Endothelial cell of umbilical vein (primary cell): ENCODE measurements at regions not wholly inside any gene's neighbourhood (a gene's known extent, or its start where the extent isn't known, plus 50 kb on each side); places are given as distances from the start of the nearest gene placed in this dataset.

Experiments
- BruUV-seq: library from RNA; stranded (reverse); fragments of 400-500 nt; replicated peaks from 2 replicates; lab custom pipeline; 2021; lab: Mats Ljungman, UMichigan
- CTCF ChIA-PET: fragments of 300-600, 350-600 bp; sonication (Branson Sonifier 250); formaldehyde crosslinking; loops from one replicate; lab custom pipeline; 2021; ENCODE audit warnings: antibody characterized with exemption, inconsistent platforms; lab: Charles Lee
- POLR2A ChIA-PET: fragments of 300-600, 350-600 bp; sonication (Branson Sonifier 250); formaldehyde crosslinking; loops from one replicate; lab custom pipeline; 2021; ENCODE audit warnings: antibody characterized with exemption, inconsistent platforms; lab: Charles Lee
- DNase-seq: peaks from one replicate; pipeline ENCODE4 v3.0.0-alpha.2; 2011; ENCODE audit warnings: low read depth, low spot score
- FAIRE-seq: peaks from 2 replicates; lab custom pipeline; 2011; peaks lifted over from hg19 to GRCh38; lab: Jason Lieb, UNC
- H2AFZ ChIP-seq: 2 replicates; pipeline ENCODE4 v1.6.0; 2012; ENCODE audit warnings: low read depth, low read length, control low read depth, inconsistent platforms
- H3K27ac ChIP-seq: 2 replicates; pipeline ENCODE4 v1.5.1; 2011; ENCODE audit warnings: low read depth, mild to moderate bottlenecking, control low read depth, low read length, moderate library complexity; ENCODE audit not compliant: insufficient read depth
- H3K27me3 ChIP-seq, 2 experiments: 2 replicates each; pipeline versions ENCODE4 v1.6.0 to v1.6.1; 2011; ENCODE audit warnings: low read length in 2 of 2, mixed read lengths in 1 of 2; ENCODE audit not compliant: control insufficient read depth in 2 of 2, insufficient read depth in 2 of 2
- H3K36me3 ChIP-seq, 2 experiments: 2 replicates in 1 of 2; 3 replicates in 1 of 2; pipeline ENCODE4 v1.5.1; 2011; ENCODE audit warnings: low read length in 2 of 2, mild to moderate bottlenecking in 1 of 2, moderate library complexity in 1 of 2; ENCODE audit not compliant: control insufficient read depth in 2 of 2, insufficient read depth in 2 of 2; ENCODE audit errors: extremely low read depth in 1 of 2
- H3K4me1 ChIP-seq: 3 replicates; pipeline ENCODE4 v1.5.1; 2011; ENCODE audit warnings: mild to moderate bottlenecking, low read length; ENCODE audit not compliant: control insufficient read depth, insufficient read depth; ENCODE audit errors: extremely low read depth
- H3K4me2 ChIP-seq: 2 replicates; pipeline ENCODE4 v1.6.1; 2011; ENCODE audit warnings: low read length, control low read depth, mixed read lengths; ENCODE audit not compliant: insufficient read depth
- H3K4me3 ChIP-seq, 3 experiments: fragments of 200-600 bp in 1 of 3; sonication (generic), shearing (Covaris generic) in 1 of 3; replicated peaks in 1 of 3; 2 replicates each; pipeline ENCODE4 v1.5.1; 2011 to 2016; ENCODE audit warnings: control low read depth in 3 of 3, low read length in 3 of 3, mild to moderate bottlenecking in 2 of 3, inconsistent platforms in 1 of 3, low read depth in 1 of 3, moderate library complexity in 1 of 3; ENCODE audit not compliant: insufficient read depth in 1 of 3
- H3K79me2 ChIP-seq: 2 replicates; pipeline ENCODE4 v1.6.0; 2012; ENCODE audit warnings: low read length, inconsistent platforms; ENCODE audit not compliant: control insufficient read depth, insufficient read depth
- H3K9ac ChIP-seq: replicated peaks from 2 replicates; pipeline ENCODE3; 2011; ENCODE audit warnings: low read length, control low read depth; ENCODE audit not compliant: insufficient read depth; ENCODE audit errors: extremely low read depth
- H3K9me1 ChIP-seq: replicated peaks from 3 replicates; pipeline ENCODE4 v1.6.0; 2011; ENCODE audit warnings: mild to moderate bottlenecking, low read length; ENCODE audit not compliant: control insufficient read depth, insufficient read depth; ENCODE audit errors: extremely low read depth
- H3K9me3 ChIP-seq: replicated peaks from 2 replicates; pipeline ENCODE4 v1.5.1; 2012; ENCODE audit warnings: low read length, inconsistent platforms; ENCODE audit not compliant: control insufficient read depth, insufficient read depth
- H4K20me1 ChIP-seq: replicated peaks from 2 replicates; pipeline ENCODE3; 2011; ENCODE audit warnings: mild to moderate bottlenecking, low read length; ENCODE audit not compliant: control insufficient read depth, insufficient read depth; ENCODE audit errors: extremely low read depth
- CTCF ChIP-seq, 2 donors: IDR thresholded peaks; 1 replicate in 1 of 2; 2 replicates in 1 of 2; pipeline ENCODE4 v1.5.1; 2011; ENCODE audit warnings: low read length in 2 of 2, mild to moderate bottlenecking in 2 of 2, moderate library complexity in 2 of 2, control low read depth in 1 of 2, inconsistent platforms in 1 of 2, low read depth in 1 of 2; ENCODE audit not compliant: insufficient read depth in 1 of 2; ENCODE audit errors: extremely low read depth in 1 of 2
- EZH2 ChIP-seq: IDR thresholded peaks from 2 replicates; pipeline ENCODE4 v1.6.1; 2012; ENCODE audit warnings: borderline replicate concordance, low read depth, mild to moderate bottlenecking, moderate library complexity, low read length, inconsistent platforms; ENCODE audit not compliant: severe bottlenecking
- FOS ChIP-seq: IDR thresholded peaks from 2 replicates; pipeline ENCODE4 v1.6.1; 2011; ENCODE audit warnings: mild to moderate bottlenecking, low read length, moderate library complexity, borderline replicate concordance; ENCODE audit not compliant: insufficient read depth
- GATA2 ChIP-seq: IDR thresholded peaks from 2 replicates; pipeline ENCODE4 v1.7.0; 2011; ENCODE audit warnings: low read depth, mild to moderate bottlenecking, moderate library complexity, mixed read lengths, low read length; ENCODE audit not compliant: insufficient read length, insufficient read depth
- JUN ChIP-seq: IDR thresholded peaks from 2 replicates; pipeline ENCODE4 v1.6.1; 2011; ENCODE audit warnings: borderline replicate concordance, low read depth; ENCODE audit not compliant: insufficient read length, insufficient read depth
- MAX ChIP-seq: IDR thresholded peaks from 2 replicates; pipeline ENCODE4 v1.6.1; 2011; ENCODE audit not compliant: insufficient read depth, insufficient read length
- MYC ChIP-seq: IDR thresholded peaks from one replicate; pipeline ENCODE4 v1.6.1; 2011; ENCODE audit warnings: mild to moderate bottlenecking, low read depth, low read length
- POLR2A ChIP-seq: IDR thresholded peaks from 2 replicates; pipeline ENCODE4 v1.6.1; 2012; ENCODE audit warnings: low read depth, mild to moderate bottlenecking, control low read depth, low read length
- POLR2AphosphoS5 ChIP-seq: IDR thresholded peaks from 2 replicates; pipeline ENCODE4 v1.6.1; 2012; ENCODE audit warnings: low read depth, mild to moderate bottlenecking, control low read depth, low read length, moderate library complexity; ENCODE audit not compliant: insufficient read depth
- dilution Hi-C: fragments of 300-500 bp; cut with MboI; formaldehyde crosslinking; loops from one replicate; pipeline ENCODE4 v1.15.0; 2019; ENCODE audit warnings: low sequenced_read_pairs; ENCODE audit not compliant: extremely low pct_ligation_motif_present
- intact Hi-C: fragments of 100-400 bp; cut with micrococcal nuclease; formaldehyde crosslinking; loops from one replicate; pipeline ENCODE4 v1.10.0; 2022

- H4K20me1 ChIP-seq: no peaks in the 10 kb centered on the region
- no peaks in the 10 kb centered on the region for H3K79me2 ChIP-seq
- H3K9me1 ChIP-seq: no peaks in the 10 kb centered on the region
- no peak overlapping the region for H2AFZ ChIP-seq
- H3K9ac ChIP-seq: no peak overlapping the region
- H3K4me2 ChIP-seq: no peak overlapping the region
- dilution Hi-C loops: no loop called here
- no TSS peak for BruUV-seq
- no peaks in the 10 kb centered on the region for H3K9me3 ChIP-seq
- no peaks in the 10 kb centered on the region for H3K36me3 ChIP-seq
- H3K4me1 ChIP-seq: no peaks in the 10 kb centered on the region
- CTCF ChIA-PET: no interaction called here
- TF ChIP-seq EZH2: no peak
- no peak for TF ChIP-seq JUN
- TF ChIP-seq FOS: no peak
- no peak for TF ChIP-seq MAX
- no peak for TF ChIP-seq POLR2A
- no peak for TF ChIP-seq POLR2AphosphoS5
- no peak for TF ChIP-seq CTCF (IDR thresholded peaks at IDR 0.05; ENCODE audit: extremely low read depth in 1 of 2, insufficient read depth in 1 of 2, low read depth in 1 of 2, low read length in 2 of 2)
- TF ChIP-seq MYC: no peak
- no peak for TF ChIP-seq GATA2
- no peaks in the 10 kb centered on the region for H3K27me3 ChIP-seq
- H3K4me3 ChIP-seq: no peak overlapping the region
- H3K27ac ChIP-seq: no peak overlapping the region
- DNase-seq (no peak), FAIRE-seq (no peak)
- intact Hi-C loops: no loop called here
- POLR2A ChIA-PET: no interaction called here
These were observed 488.7 kb upstream of the ID2 start for GRCh38 chr2:8193146-8193545.
